LNCAP (cell line): ENCODE measurements at regions not wholly inside any gene's neighbourhood (a gene's known extent, or its start where the extent isn't known, plus 50 kb on each side); places are given as distances from the start of the nearest gene placed in this dataset.

Experiments
- TF ChIP-seq, protein P1 (sequence below): fragments of 450-650 bp; IDR thresholded peaks from 2 replicates; pipeline ENCODE4 v1.5.1; 2017; ENCODE audit warnings: mild to moderate bottlenecking

DNA sequence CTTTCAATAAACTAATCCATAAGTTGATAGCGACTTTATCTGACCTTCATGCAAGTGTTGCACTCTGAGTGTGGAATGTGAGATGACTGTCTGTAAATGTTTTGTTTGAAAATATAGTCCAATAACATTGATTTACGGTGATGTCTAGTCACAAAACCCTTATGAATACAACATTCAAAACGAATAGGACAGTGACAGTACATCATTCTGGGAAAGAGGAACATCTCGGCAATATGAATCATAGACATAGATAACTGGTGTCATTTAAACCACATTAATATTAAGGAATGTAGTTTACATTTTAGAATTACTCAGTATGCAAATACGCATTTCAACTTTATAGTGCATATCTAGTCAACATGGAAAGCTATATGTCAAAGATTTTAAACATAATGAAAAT is 1311.6 kb upstream of the ADGRL4 start:
- TF ChIP-seq, protein P1, sequence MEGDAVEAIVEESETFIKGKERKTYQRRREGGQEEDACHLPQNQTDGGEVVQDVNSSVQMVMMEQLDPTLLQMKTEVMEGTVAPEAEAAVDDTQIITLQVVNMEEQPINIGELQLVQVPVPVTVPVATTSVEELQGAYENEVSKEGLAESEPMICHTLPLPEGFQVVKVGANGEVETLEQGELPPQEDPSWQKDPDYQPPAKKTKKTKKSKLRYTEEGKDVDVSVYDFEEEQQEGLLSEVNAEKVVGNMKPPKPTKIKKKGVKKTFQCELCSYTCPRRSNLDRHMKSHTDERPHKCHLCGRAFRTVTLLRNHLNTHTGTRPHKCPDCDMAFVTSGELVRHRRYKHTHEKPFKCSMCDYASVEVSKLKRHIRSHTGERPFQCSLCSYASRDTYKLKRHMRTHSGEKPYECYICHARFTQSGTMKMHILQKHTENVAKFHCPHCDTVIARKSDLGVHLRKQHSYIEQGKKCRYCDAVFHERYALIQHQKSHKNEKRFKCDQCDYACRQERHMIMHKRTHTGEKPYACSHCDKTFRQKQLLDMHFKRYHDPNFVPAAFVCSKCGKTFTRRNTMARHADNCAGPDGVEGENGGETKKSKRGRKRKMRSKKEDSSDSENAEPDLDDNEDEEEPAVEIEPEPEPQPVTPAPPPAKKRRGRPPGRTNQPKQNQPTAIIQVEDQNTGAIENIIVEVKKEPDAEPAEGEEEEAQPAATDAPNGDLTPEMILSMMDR, result no peak

DNA sequence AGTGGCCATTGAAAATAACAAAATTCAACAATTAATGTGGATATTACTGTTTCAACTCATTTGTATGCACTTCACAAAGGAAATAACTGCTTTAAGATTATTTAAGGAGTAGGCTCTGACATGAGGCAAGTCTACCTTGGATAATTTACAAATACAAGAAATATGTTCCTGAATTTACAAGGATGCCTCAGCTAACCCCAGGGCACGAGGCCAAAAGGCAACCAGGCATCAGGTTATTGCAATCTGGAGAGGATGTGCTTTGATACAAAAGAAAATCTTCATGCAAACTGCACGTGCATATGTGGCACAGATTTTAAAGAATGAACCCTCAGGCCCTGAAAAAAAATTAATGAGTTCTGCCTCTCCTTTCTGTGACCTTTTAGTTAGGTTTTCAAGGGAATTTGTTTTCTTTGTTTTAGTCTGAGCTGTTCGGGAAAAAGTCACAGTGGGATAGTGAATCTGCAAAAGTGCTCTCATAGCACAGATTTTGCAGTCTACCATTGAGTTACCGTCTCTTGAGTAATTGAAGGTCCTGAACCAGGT is 1304.2 kb upstream of the ADGRL4 start:
- TF ChIP-seq, protein P1, result no peak

DNA sequence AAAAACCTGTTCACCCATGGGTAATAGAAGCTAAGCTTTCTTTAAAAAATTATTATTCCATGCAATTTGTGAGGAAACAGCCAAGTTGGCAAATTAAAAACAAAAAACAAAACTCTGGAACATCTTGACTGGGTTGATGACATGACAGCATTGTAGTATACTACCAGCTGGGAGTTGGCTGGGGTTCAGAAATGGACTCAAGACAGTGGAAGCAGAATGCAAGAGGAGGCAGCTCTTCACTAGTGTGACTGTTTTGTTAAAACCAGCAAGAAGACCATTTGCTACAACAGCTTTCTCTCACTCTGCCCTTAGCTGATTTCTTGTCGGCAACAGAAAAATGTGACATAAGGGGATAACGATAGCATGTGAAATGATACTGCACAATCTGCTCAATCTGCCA is 1298.9 kb upstream of the ADGRL4 start:
- TF ChIP-seq, protein P1, result no peak

DNA sequence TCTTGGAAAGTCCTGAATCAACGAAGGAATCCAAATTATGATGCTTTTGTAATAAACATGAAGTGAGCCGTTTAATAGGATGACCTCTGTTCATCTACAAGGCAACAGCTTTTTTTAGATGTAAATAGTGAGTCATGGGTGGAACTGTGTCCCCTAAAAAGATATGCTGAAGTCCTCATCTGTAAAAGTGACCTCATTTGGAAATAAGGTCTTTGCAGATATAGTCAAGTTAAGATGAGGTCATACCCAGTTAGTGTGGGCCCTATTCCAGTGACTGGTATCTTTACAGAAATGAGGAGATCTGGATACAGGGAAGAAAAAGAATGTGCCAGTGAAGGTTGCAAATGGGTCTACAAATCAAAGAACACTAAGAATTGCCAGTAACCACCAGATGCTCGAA is 1287.3 kb upstream of the ADGRL4 start:
- TF ChIP-seq, protein P1, result no peak

DNA sequence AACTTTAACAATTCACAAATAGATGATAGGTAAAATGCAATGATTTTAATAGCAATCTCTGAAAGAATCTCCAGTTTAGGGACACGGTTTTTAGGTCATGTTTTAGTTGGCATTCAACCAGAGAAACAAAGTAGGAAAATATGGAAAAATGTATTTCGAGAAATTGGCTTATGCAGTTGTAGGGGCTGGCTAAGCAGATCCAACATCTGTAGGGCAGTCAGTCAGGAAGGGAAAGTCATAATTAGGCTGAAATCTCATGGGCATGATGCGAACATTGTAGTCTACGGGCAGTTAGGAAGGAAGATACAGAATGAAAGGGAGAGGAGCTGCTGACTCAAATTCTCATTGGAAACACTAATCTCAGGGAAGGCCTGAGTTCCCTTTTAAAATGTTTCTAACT is 1276.0 kb upstream of the ADGRL4 start:
- TF ChIP-seq, protein P1, result no peak

DNA sequence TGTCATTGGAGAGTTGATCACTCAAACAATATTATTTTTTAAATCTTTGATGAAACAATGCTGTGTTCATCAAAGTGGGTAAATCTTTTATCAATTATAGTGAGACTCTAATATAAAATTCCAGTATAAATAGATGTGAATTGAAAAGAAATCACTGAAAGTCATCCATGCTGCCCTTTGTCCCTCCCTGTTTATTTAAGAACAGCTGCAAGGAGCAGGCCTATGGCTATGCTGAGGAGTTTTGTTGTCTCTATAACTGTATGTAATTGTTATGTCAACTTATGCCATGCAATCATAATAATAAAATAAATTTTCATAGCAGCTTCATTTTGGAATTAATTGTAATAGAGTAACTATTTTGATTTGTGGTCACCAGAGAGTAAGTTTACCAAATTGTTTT is 1272.4 kb upstream of the ADGRL4 start:
- TF ChIP-seq, protein P1, result no peak

DNA sequence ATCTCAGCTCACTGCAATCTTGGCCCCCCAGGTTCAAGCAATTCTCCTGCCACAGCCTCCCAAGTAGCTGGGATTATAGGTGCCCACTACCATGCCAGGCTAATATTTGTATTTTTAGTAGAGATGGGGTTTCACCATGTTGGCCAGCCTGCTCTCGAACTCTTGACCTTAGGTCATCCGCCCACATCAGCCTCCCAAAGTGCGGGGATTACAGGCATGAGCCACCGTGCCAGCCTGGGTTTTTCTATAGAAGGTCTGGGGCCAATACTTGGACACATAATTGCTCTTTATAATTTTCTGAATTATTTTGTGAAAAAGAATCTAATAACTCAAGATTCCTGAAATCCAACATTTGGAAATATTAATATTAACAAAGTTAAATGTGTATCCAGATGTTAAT is 1267.7 kb upstream of the ADGRL4 start:
- TF ChIP-seq, protein P1, result no peak

DNA sequence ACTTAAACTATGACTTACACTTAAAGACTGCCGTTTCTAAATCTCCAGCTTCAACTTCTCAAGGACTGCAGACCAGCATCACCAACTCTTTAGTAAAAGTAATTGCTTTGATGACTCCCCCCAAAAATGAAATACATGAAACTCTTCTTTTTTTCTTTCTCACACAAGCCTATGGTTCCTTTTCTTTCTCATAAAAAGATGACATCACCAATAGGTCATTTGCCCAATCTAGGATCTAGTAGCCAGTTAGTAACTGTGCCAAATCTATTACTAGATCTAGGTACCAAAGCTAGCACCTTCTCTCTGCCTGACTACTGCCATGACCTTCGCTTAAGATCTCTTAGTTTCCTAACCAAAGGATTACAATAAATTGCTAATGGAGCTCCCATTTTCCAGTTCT is 1266.0 kb upstream of the ADGRL4 start:
- TF ChIP-seq, protein P1, result no peak
